HepG2 (cell line): ENCODE measurements at regions not wholly inside any gene's neighbourhood (a gene's known extent, or its start where the extent isn't known, plus 50 kb on each side); places are given as distances from the start of the nearest gene placed in this dataset.

Experiments used
- ATAC-seq: fragments of 200-7000 bp; cut with Tn5 transposase; 3 replicates; pipeline ENCODE4 v1.9.1; 2020; ENCODE audit warnings: mild to moderate bottlenecking, moderate library complexity
- BruUV-seq: library from RNA; stranded (reverse); fragments of 400-500 nt; replicated peaks from 2 replicates; lab custom pipeline; 2021; lab: Mats Ljungman, UMichigan
- CTCF ChIA-PET: fragments of 300-600 bp; formaldehyde crosslinking; extraction: SDS; loops from one replicate; lab custom pipeline; 2021; ENCODE audit warnings: low total read pairs, inconsistent platforms, low intra/inter-chr PET ratio; lab: Yijun Ruan, JAX
- POLR2A ChIA-PET: fragments of 350-600 bp; sonication (Branson Sonifier 250); formaldehyde crosslinking; loops from one replicate; lab custom pipeline; 2020; ENCODE audit warnings: antibody characterized with exemption, inconsistent platforms; lab: Yijun Ruan, JAX
- DNase-seq: peaks from one replicate; pipeline ENCODE4 v3.0.0-alpha.2; 2015; ENCODE audit warnings: low spot score
- FAIRE-seq: peaks from 3 replicates; lab custom pipeline; 2011; peaks lifted over from hg19 to GRCh38; lab: Jason Lieb, UNC
- H2AFZ ChIP-seq: one replicate; pipeline ENCODE4 v1.6.1; 2011; ENCODE audit warnings: low read length, inconsistent platforms
- H3K27ac ChIP-seq: fragments of 300-600 bp; 3 replicates; pipeline ENCODE4 v1.8.0; 2011; ENCODE audit warnings: mixed run types, mild to moderate bottlenecking, mixed read lengths, low read length, inconsistent platforms; ENCODE audit not compliant: insufficient read depth; ENCODE audit errors: extremely low read length
- H3K27me3 ChIP-seq, 2 experiments: fragments of 200-600 bp in 1 of 2; 2 replicates in 1 of 2; 3 replicates in 1 of 2; pipeline versions ENCODE4 v1.6.0 to v1.8.0; 2011; ENCODE audit warnings: low read length in 2 of 2, mild to moderate bottlenecking in 2 of 2, moderate library complexity in 2 of 2, inconsistent platforms in 1 of 2; ENCODE audit not compliant: insufficient read depth in 2 of 2, control insufficient read depth in 1 of 2
- H3K36me3 ChIP-seq, 2 experiments: fragments of 200-600 bp in 1 of 2; replicated peaks in 1 of 2; 2 replicates in 1 of 2; 3 replicates in 1 of 2; pipeline versions ENCODE4 v1.5.1 to v1.8.0; 2011; ENCODE audit warnings: low read length in 2 of 2, inconsistent platforms in 1 of 2; ENCODE audit not compliant: insufficient read depth in 2 of 2, control insufficient read depth in 1 of 2
- H3K4me1 ChIP-seq: 2 replicates; pipeline ENCODE4 v1.5.1; 2012; ENCODE audit warnings: low read length, inconsistent platforms; ENCODE audit not compliant: insufficient read depth
- H3K4me2 ChIP-seq: 2 replicates; pipeline ENCODE4 v1.6.0; 2011; ENCODE audit warnings: low read depth, low read length, inconsistent platforms
- H3K4me3 ChIP-seq, 3 experiments: fragments of 200-600 bp in 1 of 3; sonication (generic), shearing (Covaris generic) in 1 of 3; replicated peaks in 1 of 3; 2 replicates each; pipeline ENCODE4 v1.5.1; 2011 to 2016; ENCODE audit warnings: low read length in 3 of 3, inconsistent platforms in 2 of 3, low read depth in 2 of 3, mild to moderate bottlenecking in 2 of 3, control low read depth in 1 of 3, mixed read lengths in 1 of 3; ENCODE audit not compliant: insufficient read depth in 1 of 3
- H3K79me2 ChIP-seq: one replicate; pipeline ENCODE4 v1.6.1; 2011; ENCODE audit warnings: low read length, inconsistent platforms; ENCODE audit not compliant: insufficient read depth
- H3K9ac ChIP-seq: 2 replicates; pipeline ENCODE4 v1.6.0; 2011; ENCODE audit warnings: mild to moderate bottlenecking, low read depth, low read length, inconsistent platforms; ENCODE audit not compliant: insufficient read depth
- H3K9me3 ChIP-seq: 2 replicates; pipeline ENCODE4 v1.5.1; 2012; ENCODE audit warnings: mild to moderate bottlenecking, low read length
- H4K20me1 ChIP-seq: 2 replicates; pipeline ENCODE4 v1.6.0; 2011; ENCODE audit warnings: inconsistent platforms, mild to moderate bottlenecking, low read length, moderate library complexity; ENCODE audit not compliant: insufficient read depth
- ELF3 ChIP-seq: IDR thresholded peaks from 2 replicates; pipeline ENCODE4 v1.6.1; 2016; ENCODE audit warnings: missing genetic modification reagents, missing compliant biosample characterization
- HOXA9 ChIP-seq: sonication (generic); formaldehyde crosslinking; IDR thresholded peaks from 2 replicates; pipeline ENCODE4 v1.8.1; 2022; ENCODE audit warnings: missing genetic modification reagents, mild to moderate bottlenecking, moderate library complexity, borderline replicate concordance
- REPIN1 ChIP-seq: sonication (generic); formaldehyde crosslinking; IDR thresholded peaks from 2 replicates; pipeline ENCODE4 v1.8.0; 2022; ENCODE audit warnings: missing genetic modification reagents, low read depth, mild to moderate bottlenecking, borderline replicate concordance
- RFXAP ChIP-seq: sonication (generic); formaldehyde crosslinking; IDR thresholded peaks from 2 replicates; pipeline ENCODE4 v1.4.0; 2020; ENCODE audit warnings: missing genetic modification reagents, borderline replicate concordance
- SOX5 ChIP-seq: IDR thresholded peaks from 2 replicates; pipeline ENCODE4 v1.6.1; 2016; ENCODE audit warnings: borderline replicate concordance
- ZFP82 ChIP-seq: sonication (generic); formaldehyde crosslinking; IDR thresholded peaks from 2 replicates; pipeline ENCODE4 v1.5.1; 2020; ENCODE audit warnings: mild to moderate bottlenecking, missing genetic modification reagents, borderline replicate concordance
- ZNF567 ChIP-seq: sonication (generic); formaldehyde crosslinking; IDR thresholded peaks from 2 replicates; pipeline ENCODE4 v1.8.1; 2023; ENCODE audit warnings: mild to moderate bottlenecking, missing genetic modification reagents, borderline replicate concordance
- ZNF772 ChIP-seq: sonication (generic); formaldehyde crosslinking; IDR thresholded peaks from 2 replicates; pipeline ENCODE4 v1.5.0; 2020; ENCODE audit warnings: mild to moderate bottlenecking, missing genetic modification reagents
- WGBS: methylation state at CpG from one replicate; pipeline ENCODE4 v1.1.6; 2017; ENCODE audit warnings: low lambda C conversion rate; 5-methylcytosine and 5-hydroxymethylcytosine counted together
- in situ Hi-C: cut with HindIII; loops from 2 replicates; pipeline ENCODE4 v1.10.0; 2017; ENCODE audit warnings: low pct_unique_long_range_greater_than_20kb; ENCODE audit not compliant: extremely low pct_ligation_motif_present
- intact Hi-C: fragments of 100-400 bp; cut with micrococcal nuclease; formaldehyde crosslinking; loops from one replicate; pipeline ENCODE4 v1.10.0; 2022; ENCODE audit not compliant: unreplicated experiment
- TF ChIP-seq, protein P1 (sequence below): sonication (generic); formaldehyde crosslinking; conservative IDR thresholded peaks from 2 replicates; pipeline ENCODE4 v1.4.0; 2020; ENCODE audit warnings: missing genetic modification reagents

DNA sequence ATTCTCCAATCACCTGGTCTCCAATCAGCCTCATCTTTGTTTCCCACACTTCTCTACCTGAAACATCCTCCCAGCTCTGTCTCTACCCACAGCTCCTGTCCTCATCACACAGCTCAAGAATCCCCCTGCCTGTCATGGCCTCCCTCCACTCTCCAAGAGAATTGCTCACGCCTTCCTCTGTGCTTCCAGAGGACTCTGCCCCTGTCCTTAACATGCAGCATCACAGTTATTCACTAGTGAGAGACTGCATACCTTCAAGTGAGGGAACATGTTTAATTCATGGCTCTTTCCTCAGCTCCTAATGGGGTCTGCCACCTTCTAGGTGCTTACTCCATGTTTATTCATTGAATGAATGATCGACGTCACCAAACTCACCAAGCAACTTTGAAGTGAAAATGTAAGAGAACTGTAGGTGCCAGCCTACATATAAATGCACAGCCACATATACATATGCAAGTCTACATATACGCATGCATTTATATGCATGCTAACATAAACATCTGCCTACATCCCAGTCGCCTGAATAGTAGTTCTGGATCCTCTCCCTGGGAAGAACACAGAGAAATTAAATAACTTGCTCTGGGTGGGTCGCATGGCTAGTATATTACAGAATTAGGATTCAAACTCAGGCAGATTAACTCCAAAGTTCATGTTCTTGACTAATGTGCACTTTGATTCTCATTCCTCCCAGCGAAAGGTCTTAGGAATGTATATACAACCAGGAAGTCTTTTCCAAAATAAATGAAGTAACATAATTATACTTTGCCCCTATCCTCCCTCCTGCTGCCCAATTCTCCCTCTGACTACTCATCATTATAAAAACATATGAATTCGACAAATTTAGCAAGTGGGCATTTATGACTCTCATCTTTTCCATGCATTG is 295.6 kb downstream of the MAFB start:
- BruUV-seq: no TSS peak

DNA sequence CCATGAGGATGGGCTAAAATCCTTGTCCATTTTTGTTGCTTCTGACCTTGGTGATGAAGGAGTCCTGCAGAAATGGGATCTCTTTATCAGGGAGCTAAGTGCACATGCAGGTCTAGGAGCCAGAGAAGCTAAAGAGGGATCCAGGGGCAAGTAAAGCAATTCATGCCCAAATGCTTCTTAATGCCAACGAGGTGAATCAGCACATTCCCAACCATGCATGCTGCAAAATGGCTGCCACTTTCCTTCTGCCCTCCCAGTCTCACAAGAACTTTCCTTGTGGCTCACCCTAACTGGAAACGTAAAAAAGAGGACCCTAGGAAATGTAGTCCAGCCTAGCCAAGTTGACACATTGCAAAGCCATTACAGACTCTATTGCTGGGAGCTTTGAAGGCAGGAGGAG is 298.4 kb downstream of the MAFB start:
- no peak overlapping the region for H3K4me3 ChIP-seq
- no peak overlapping the region for H3K4me2 ChIP-seq
- WGBS: 7% methylated on average over 2 of the region's 2 CpGs
- no peak overlapping the region for H3K9ac ChIP-seq
- H3K27ac ChIP-seq: no peak overlapping the region
- FAIRE-seq (no peak), DNase-seq (no peak)
- no peaks in the 10 kb centered on the region for H3K27me3 ChIP-seq
- TF ChIP-seq, protein P1, sequence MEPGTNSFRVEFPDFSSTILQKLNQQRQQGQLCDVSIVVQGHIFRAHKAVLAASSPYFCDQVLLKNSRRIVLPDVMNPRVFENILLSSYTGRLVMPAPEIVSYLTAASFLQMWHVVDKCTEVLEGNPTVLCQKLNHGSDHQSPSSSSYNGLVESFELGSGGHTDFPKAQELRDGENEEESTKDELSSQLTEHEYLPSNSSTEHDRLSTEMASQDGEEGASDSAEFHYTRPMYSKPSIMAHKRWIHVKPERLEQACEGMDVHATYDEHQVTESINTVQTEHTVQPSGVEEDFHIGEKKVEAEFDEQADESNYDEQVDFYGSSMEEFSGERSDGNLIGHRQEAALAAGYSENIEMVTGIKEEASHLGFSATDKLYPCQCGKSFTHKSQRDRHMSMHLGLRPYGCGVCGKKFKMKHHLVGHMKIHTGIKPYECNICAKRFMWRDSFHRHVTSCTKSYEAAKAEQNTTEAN (CRISPR knock-in tag): no peak
- TF ChIP-seq ZFP82 (no peak), ZNF772 (CRISPR knock-in tag) (no peak)
- TF ChIP-seq, all 625 proteins: peak for 0
- Histone ChIP-seq H3K9me3 (peaks cover 40% of the 10 kb centered on the region), H2AFZ (no peak overlapping the region), H3K4me1 (no peaks in the 10 kb centered on the region), H4K20me1 (no peaks in the 10 kb centered on the region), H3K79me2 (no peaks in the 10 kb centered on the region), H3K36me3 (no peaks in the 10 kb centered on the region)
- ATAC-seq: no peak
- BruUV-seq: no TSS peak
- in situ Hi-C loops (no loop called here), intact Hi-C loops (no loop called here)
- CTCF ChIA-PET: no interaction called here
- POLR2A ChIA-PET: no interaction called here

More for the DNA sequence above, 295.6 kb downstream of the MAFB start:
- FAIRE-seq: no peak
- no peaks in the 10 kb centered on the region for H3K36me3 ChIP-seq
- intact Hi-C loops (no loop called here), in situ Hi-C loops (no loop called here)
- H3K27me3 ChIP-seq: no peaks in the 10 kb centered on the region
- WGBS: 28% methylated on average over 8 of the region's 8 CpGs
- no peaks in the 10 kb centered on the region for H3K79me2 ChIP-seq
- no peak overlapping the region for H3K4me3 ChIP-seq
- ChIA-PET CTCF (no interaction called here), POLR2A (no interaction called here)
- H3K9me3 ChIP-seq: peaks cover 15% of the 10 kb centered on the region; the same call in 1 of the 2 replicates
- H3K4me2 ChIP-seq: no peak overlapping the region
- DNase-seq: no peak
- no peaks in the 10 kb centered on the region for H3K4me1 ChIP-seq
- H2AFZ ChIP-seq: no peak overlapping the region
- TF ChIP-seq ZNF567 (no peak), HOXA9 (CRISPR knock-in tag) (no peak), RFXAP (CRISPR knock-in tag) (no peak), ELF3 (CRISPR knock-in tag) (no peak), REPIN1 (CRISPR knock-in tag) (no peak), SOX5 (CRISPR knock-in tag) (no peak)
- no peak overlapping the region for H3K9ac ChIP-seq
- H3K27ac ChIP-seq: no peak overlapping the region
- no peak for ATAC-seq
- no peaks in the 10 kb centered on the region for H4K20me1 ChIP-seq
